ENCODE measurements at regions not wholly inside any gene's neighbourhood (a gene's known extent, or its start where the extent isn't known, plus 50 kb on each side); places are given as distances from the start of the nearest gene placed in this dataset.
A peak's percentile ranks its signal among the peaks of the same experiment; 100 is the strongest.
"Not testable (repeated sequence)": the region's sequence is repeated elsewhere in the genome, so short reads cannot be mapped to it uniquely, and the experiment has no call there.

GRCh38 chr1:94661431-94661932 lies 119.9 kb upstream of the F3 start:
- no peak overlapping the region for H3K27ac ChIP-seq
- TF ChIP-seq CTCF (IDR thresholded peaks at IDR 0.05) (no peak), ZFX (IDR thresholded peaks at IDR 0.05; ENCODE audit: borderline replicate concordance) (no peak)

- TF ChIP-seq ZFX (IDR thresholded peaks at IDR 0.05; ENCODE audit: borderline replicate concordance) (no peak), CTCF (IDR thresholded peaks at IDR 0.05) (no peak)
- H3K27ac ChIP-seq = no peak overlapping the region
These were observed 119.4 kb upstream of the F3 start for GRCh38 chr1:94660994-94661393.

- TF ChIP-seq ZFX (IDR thresholded peaks at IDR 0.05; ENCODE audit: borderline replicate concordance) = no peak
- TF ChIP-seq CTCF (IDR thresholded peaks at IDR 0.05) = no peak
- no peak overlapping the region for H3K27ac ChIP-seq
These were observed 118.7 kb upstream of the F3 start for GRCh38 chr1:94660258-94660657.

GRCh38 chr1:94659202-94659601 lies 117.6 kb upstream of the F3 start:
- H3K27ac ChIP-seq = not testable (repeated sequence)

GRCh38 chr1:94658221-94658620 lies 116.7 kb upstream of the F3 start:
- peak overlapping the region; percentile 30; the same call in 1 of the 2 replicates for H3K27ac ChIP-seq
- TF ChIP-seq ZFX (IDR thresholded peaks at IDR 0.05; ENCODE audit: borderline replicate concordance) (no peak), CTCF (IDR thresholded peaks at IDR 0.05) (no peak)

- H3K27ac ChIP-seq = not testable (repeated sequence)
These were observed 116.2 kb upstream of the F3 start for GRCh38 chr1:94657776-94658175.

GRCh38 chr1:94656967-94657366 lies 115.4 kb upstream of the F3 start:
- TF ChIP-seq CTCF (IDR thresholded peaks at IDR 0.05) (no peak), ZFX (IDR thresholded peaks at IDR 0.05; ENCODE audit: borderline replicate concordance) (no peak)
- H3K27ac ChIP-seq = no peak overlapping the region

- H3K27ac ChIP-seq = no peak overlapping the region
- TF ChIP-seq CTCF (IDR thresholded peaks at IDR 0.05) = no peak
- no peak for TF ChIP-seq ZFX (IDR thresholded peaks at IDR 0.05; ENCODE audit: borderline replicate concordance)
These were observed 113.4 kb upstream of the F3 start for GRCh38 chr1:94654919-94655318.

Measured in 22Rv1 (cell line).